HEK293 (cell line): ENCODE measurements at regions not wholly inside any gene's neighbourhood (a gene's known extent, or its start where the extent isn't known, plus 50 kb on each side); places are given as distances from the start of the nearest gene placed in this dataset.

Source experiments
- CTCF ChIA-PET: fragments of 350-600 bp; formaldehyde crosslinking; extraction: SDS; loops from one replicate; lab custom pipeline; 2021; ENCODE audit warnings: antibody characterized with exemption; lab: Yijun Ruan, JAX
- POLR2A ChIA-PET: fragments of 300-600 bp; formaldehyde crosslinking; extraction: SDS; loops from one replicate; lab custom pipeline; 2020; ENCODE audit warnings: antibody characterized with exemption, inconsistent platforms; lab: Yijun Ruan, JAX
- H3K27ac ChIP-seq: fragments of 200-500 bp; sonication (Bioruptor generic); 2 replicates; pipeline ENCODE4 v1.5.1; 2014; ENCODE audit warnings: low read depth, low read length, control low read depth, inconsistent platforms; ENCODE audit errors: extremely low read depth
- H3K36me3 ChIP-seq, 2 experiments: fragments of 200-500 bp in 1 of 2; sonication (Bioruptor generic) in 1 of 2; 1 replicate in 1 of 2; 2 replicates in 1 of 2; pipeline ENCODE4 v1.5.1; 2014 to 2017; ENCODE audit warnings: inconsistent platforms in 2 of 2, low read length in 2 of 2; ENCODE audit not compliant: control insufficient read depth in 2 of 2, insufficient read depth in 1 of 2
- H3K4me1 ChIP-seq: fragments of 200-500 bp; sonication (Bioruptor generic); 2 replicates; pipeline ENCODE4 v1.5.1; 2014; ENCODE audit warnings: mild to moderate bottlenecking, low read length, inconsistent platforms; ENCODE audit not compliant: control insufficient read depth, insufficient read depth
- H3K4me3 ChIP-seq: 2 replicates; pipeline ENCODE4 v1.5.1; 2011; ENCODE audit warnings: low read depth, mild to moderate bottlenecking, control low read depth, low read length, moderate library complexity
- H3K9me3 ChIP-seq: fragments of 200-500 bp; sonication (Bioruptor generic); 2 replicates; pipeline ENCODE4 v1.5.1; 2014; ENCODE audit warnings: low read depth, low read length, inconsistent platforms; ENCODE audit not compliant: control insufficient read depth, insufficient read depth
- KLF1 ChIP-seq: fragments of 450-650 bp; formaldehyde crosslinking; IDR thresholded peaks from 2 replicates; pipeline ENCODE4 v1.5.1; 2016; ENCODE audit warnings: missing biosample characterization, missing genetic modification characterization
- KLF9 ChIP-seq: fragments of 450-650 bp; formaldehyde crosslinking; IDR thresholded peaks from 2 replicates; pipeline ENCODE4 v1.5.1; 2016; ENCODE audit warnings: missing biosample characterization, missing genetic modification characterization, low read depth
- MZF1 ChIP-seq: fragments of 450-650 bp; formaldehyde crosslinking; IDR thresholded peaks from 2 replicates; pipeline ENCODE4 v1.5.1; 2017; ENCODE audit warnings: missing biosample characterization, missing genetic modification characterization, borderline replicate concordance
- OSR2 ChIP-seq: fragments of 450-650 bp; formaldehyde crosslinking; IDR thresholded peaks from 2 replicates; pipeline ENCODE4 v1.5.1; 2016; ENCODE audit warnings: missing biosample characterization, missing genetic modification characterization
- PATZ1 ChIP-seq: fragments of 450-650 bp; formaldehyde crosslinking; IDR thresholded peaks from 2 replicates; pipeline ENCODE4 v1.5.1; 2016; ENCODE audit warnings: missing biosample characterization, missing genetic modification characterization
- PRDM1 ChIP-seq: fragments of 450-650 bp; formaldehyde crosslinking; IDR thresholded peaks from 2 replicates; pipeline ENCODE4; 2016; ENCODE audit warnings: missing biosample characterization, missing genetic modification characterization
- REPIN1 ChIP-seq: fragments of 450-650 bp; formaldehyde crosslinking; IDR thresholded peaks from 2 replicates; pipeline ENCODE4 v1.5.1; 2017; ENCODE audit warnings: missing biosample characterization, missing genetic modification characterization, low read depth
- SCRT1 ChIP-seq: fragments of 450-650 bp; formaldehyde crosslinking; IDR thresholded peaks from 2 replicates; pipeline ENCODE4 v1.5.1; 2016; ENCODE audit warnings: missing biosample characterization, missing genetic modification characterization, borderline replicate concordance
- SP2 ChIP-seq: fragments of 450-650 bp; formaldehyde crosslinking; IDR thresholded peaks from 2 replicates; pipeline ENCODE4 v1.5.1; 2016; ENCODE audit warnings: missing biosample characterization, missing genetic modification characterization
- ZBTB44 ChIP-seq: fragments of 450-650 bp; IDR thresholded peaks from 2 replicates; pipeline ENCODE4 v1.5.1; 2018; ENCODE audit warnings: missing biosample characterization, mild to moderate bottlenecking, missing genetic modification characterization
- ZBTB8A ChIP-seq: fragments of 450-650 bp; formaldehyde crosslinking; IDR thresholded peaks from 2 replicates; pipeline ENCODE4 v1.5.1; 2016; ENCODE audit warnings: missing biosample characterization, missing genetic modification characterization
- ZIC2 ChIP-seq: fragments of 450-650 bp; formaldehyde crosslinking; IDR thresholded peaks from 2 replicates; pipeline ENCODE4 v1.5.1; 2016; ENCODE audit warnings: missing biosample characterization, missing genetic modification characterization
- ZNF121 ChIP-seq: fragments of 450-650 bp; formaldehyde crosslinking; IDR thresholded peaks from 2 replicates; pipeline ENCODE4 v1.5.1; 2016; ENCODE audit warnings: missing biosample characterization, missing genetic modification characterization
- ZNF2 ChIP-seq: fragments of 450-650 bp; formaldehyde crosslinking; IDR thresholded peaks from 2 replicates; pipeline ENCODE4 v1.5.1; 2016; ENCODE audit warnings: missing biosample characterization, missing genetic modification characterization
- ZNF239 ChIP-seq: fragments of 450-650 bp; formaldehyde crosslinking; IDR thresholded peaks from 2 replicates; pipeline ENCODE4 v1.5.1; 2016; ENCODE audit warnings: missing biosample characterization, missing genetic modification characterization
- ZNF26 ChIP-seq: fragments of 450-650 bp; formaldehyde crosslinking; IDR thresholded peaks from 2 replicates; pipeline ENCODE4 v1.5.1; 2016; ENCODE audit warnings: missing biosample characterization, missing genetic modification characterization
- ZNF292 ChIP-seq: fragments of 450-650 bp; formaldehyde crosslinking; IDR thresholded peaks from 2 replicates; pipeline ENCODE4 v1.5.1; 2016; ENCODE audit warnings: low read depth, missing biosample characterization, missing genetic modification characterization, borderline replicate concordance
- ZNF37A ChIP-seq: fragments of 450-650 bp; IDR thresholded peaks from 2 replicates; pipeline ENCODE4 v1.5.1; 2018; ENCODE audit warnings: missing biosample characterization, missing genetic modification characterization
- ZNF394 ChIP-seq: fragments of 450-650 bp; formaldehyde crosslinking; IDR thresholded peaks from 2 replicates; pipeline ENCODE4 v1.5.1; 2016; ENCODE audit warnings: missing biosample characterization, missing genetic modification characterization, mild to moderate bottlenecking, moderate library complexity, borderline replicate concordance
- ZNF416 ChIP-seq: fragments of 450-650 bp; formaldehyde crosslinking; IDR thresholded peaks from 2 replicates; pipeline ENCODE4 v1.5.1; 2016; ENCODE audit warnings: missing biosample characterization, missing genetic modification characterization
- ZNF433 ChIP-seq: fragments of 450-650 bp; formaldehyde crosslinking; IDR thresholded peaks from 2 replicates; pipeline ENCODE4 v1.5.1; 2016; ENCODE audit warnings: missing biosample characterization, missing genetic modification characterization, low read depth
- ZNF449 ChIP-seq: fragments of 450-650 bp; formaldehyde crosslinking; IDR thresholded peaks from 2 replicates; pipeline ENCODE4 v1.5.1; 2017; ENCODE audit warnings: missing biosample characterization, mild to moderate bottlenecking, missing genetic modification characterization, moderate library complexity
- ZNF473 ChIP-seq: fragments of 450-650 bp; formaldehyde crosslinking; IDR thresholded peaks from 2 replicates; pipeline ENCODE4 v1.5.1; 2017; ENCODE audit warnings: missing biosample characterization, missing genetic modification characterization
- ZNF501 ChIP-seq: fragments of 450-650 bp; formaldehyde crosslinking; IDR thresholded peaks from 2 replicates; pipeline ENCODE4 v1.5.1; 2016; ENCODE audit warnings: missing biosample characterization, missing genetic modification characterization
- ZNF654 ChIP-seq: fragments of 450-650 bp; formaldehyde crosslinking; IDR thresholded peaks from 2 replicates; pipeline ENCODE4 v1.5.1; 2016; ENCODE audit warnings: low read depth, missing biosample characterization, missing genetic modification characterization
- ZNF768 ChIP-seq: fragments of 450-650 bp; formaldehyde crosslinking; IDR thresholded peaks from 2 replicates; pipeline ENCODE4 v1.5.1; 2018; ENCODE audit warnings: missing biosample characterization, mild to moderate bottlenecking, missing genetic modification characterization
- ZSCAN4 ChIP-seq: fragments of 450-650 bp; formaldehyde crosslinking; IDR thresholded peaks from 2 replicates; pipeline ENCODE4 v1.5.1; 2017; ENCODE audit warnings: missing biosample characterization, missing genetic modification characterization

GRCh38 chr10:57987055-57987721, 280.5 kb downstream of the IPMK start:
- ChIA-PET POLR2A (no interaction called here), CTCF (interaction anchor here (0.6 to 0.7 kb wide), 2 partner anchors 166 to 1643 kb away, joined by 3 read pairs; no protein-coding TSS in a partner anchor)
- H3K4me3 ChIP-seq = no peak overlapping the region
- H3K9me3 ChIP-seq = no peaks in the 10 kb centered on the region
- TF ChIP-seq SP2 (tag by site-specific recombination) = no peak
- no peak for TF ChIP-seq SCRT1 (tag by site-specific recombination)
- TF ChIP-seq PATZ1 (tag by site-specific recombination) = no peak
- no peak for TF ChIP-seq ZNF37A (tag by site-specific recombination)
- TF ChIP-seq ZNF501 = no peak
- no peak for TF ChIP-seq ZBTB44 (tag by site-specific recombination)
- no peak for TF ChIP-seq ZNF473
- TF ChIP-seq ZNF394 (tag by site-specific recombination) = no peak
- TF ChIP-seq OSR2 = no peak
- no peak for TF ChIP-seq ZNF292
- no peak for TF ChIP-seq KLF1 (tag by site-specific recombination)
- TF ChIP-seq ZNF449 = no peak
- TF ChIP-seq ZNF416 (tag by site-specific recombination) = no peak
- no peak for TF ChIP-seq ZNF121
- TF ChIP-seq ZNF2 (tag by site-specific recombination) = no peak
- no peak for TF ChIP-seq ZNF433 (tag by site-specific recombination)
- TF ChIP-seq ZNF26 (tag by site-specific recombination) = no peak
- no peak for TF ChIP-seq ZIC2 (tag by site-specific recombination)
- no peak for TF ChIP-seq ZNF239
- no peak for TF ChIP-seq PRDM1 (tag by site-specific recombination)
- no peaks in the 10 kb centered on the region for H3K4me1 ChIP-seq
- H3K27ac ChIP-seq = no peak overlapping the region
- H3K36me3 ChIP-seq = no peaks in the 10 kb centered on the region

- no peak overlapping the region for H3K4me3 ChIP-seq
- ChIA-PET CTCF (interaction anchor here (0.7 kb wide), 1 partner anchor 1643 kb away, joined by 3 read pairs; no protein-coding TSS in a partner anchor), POLR2A (no interaction called here)
- no peaks in the 10 kb centered on the region for H3K9me3 ChIP-seq
- no peaks in the 10 kb centered on the region for H3K4me1 ChIP-seq
- no peak overlapping the region for H3K27ac ChIP-seq
- no peaks in the 10 kb centered on the region for H3K36me3 ChIP-seq
- TF ChIP-seq ZNF501 (no peak), ZSCAN4 (tag by site-specific recombination) (no peak), KLF9 (tag by site-specific recombination) (no peak), ZNF654 (tag by site-specific recombination) (no peak), MZF1 (tag by site-specific recombination) (no peak), ZNF433 (tag by site-specific recombination) (no peak), REPIN1 (tag by site-specific recombination) (no peak), ZNF473 (no peak), ZBTB8A (tag by site-specific recombination) (no peak), ZNF121 (no peak), ZNF768 (tag by site-specific recombination) (no peak)
Measured at GRCh38 chr10:57986422-57986821, 281.3 kb downstream of the IPMK start.
